ENCODE measurements at regions not wholly inside any gene's neighbourhood (a gene's known extent, or its start where the extent isn't known, plus 50 kb on each side); places are given as distances from the start of the nearest gene placed in this dataset.

DNA sequence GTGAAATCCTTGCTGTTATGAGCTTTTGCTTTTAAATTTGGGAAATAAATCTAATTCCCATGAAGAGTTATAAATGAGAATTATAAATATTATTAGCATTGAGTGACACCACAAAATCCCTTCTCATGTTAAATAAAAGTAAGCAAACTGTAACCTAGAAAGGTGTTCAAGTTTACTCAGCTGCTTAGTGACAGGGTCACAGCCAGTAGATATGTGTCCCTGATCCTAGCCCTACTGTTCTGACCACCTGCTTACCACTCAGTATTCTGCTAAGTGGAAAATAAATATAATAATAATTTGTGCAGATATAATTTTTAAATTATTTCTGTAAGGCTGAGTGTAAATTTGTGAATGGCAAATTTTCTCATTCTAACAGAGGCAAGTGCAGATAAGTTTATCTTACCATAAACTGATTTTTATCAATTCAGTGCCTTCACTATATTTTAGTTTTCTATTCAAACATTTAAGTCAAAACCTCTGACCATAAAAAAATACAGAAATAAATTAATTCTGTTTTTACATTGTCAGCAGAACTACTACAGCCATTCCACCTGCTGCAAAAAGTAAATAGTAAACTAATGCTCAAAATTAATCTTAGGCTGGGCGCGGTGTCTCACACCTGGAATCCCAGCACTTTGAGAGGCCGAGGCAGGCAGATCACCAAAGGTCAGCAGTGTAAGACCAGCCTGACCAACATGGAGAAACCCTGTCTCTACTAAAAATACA is 118.2 kb downstream of the TENT5A start:
- no peak for TF ChIP-seq POU2F2 (IDR thresholded peaks at IDR 0.05; ENCODE audit: low read depth, low read length)
- TF ChIP-seq POLR2AphosphoS5 (IDR thresholded peaks at IDR 0.05; ENCODE audit: low read depth, low read length): no peak
- no peak for TF ChIP-seq SPI1 (IDR thresholded peaks at IDR 0.05; ENCODE audit: low read depth, low read length)
- no peak for TF ChIP-seq TAF1 (IDR thresholded peaks at IDR 0.05; ENCODE audit: low read depth, low read length)
- no peak for TF ChIP-seq POLR2A (IDR thresholded peaks at IDR 0.05; ENCODE audit: low read depth, low read length)
- no peak for TF ChIP-seq PAX5 (IDR thresholded peaks at IDR 0.05; ENCODE audit: insufficient read depth, low read length, severe bottlenecking)
- no peak for FAIRE-seq
- no peak for DNase-seq (ENCODE audit: insufficient read length, low spot score)

DNA sequence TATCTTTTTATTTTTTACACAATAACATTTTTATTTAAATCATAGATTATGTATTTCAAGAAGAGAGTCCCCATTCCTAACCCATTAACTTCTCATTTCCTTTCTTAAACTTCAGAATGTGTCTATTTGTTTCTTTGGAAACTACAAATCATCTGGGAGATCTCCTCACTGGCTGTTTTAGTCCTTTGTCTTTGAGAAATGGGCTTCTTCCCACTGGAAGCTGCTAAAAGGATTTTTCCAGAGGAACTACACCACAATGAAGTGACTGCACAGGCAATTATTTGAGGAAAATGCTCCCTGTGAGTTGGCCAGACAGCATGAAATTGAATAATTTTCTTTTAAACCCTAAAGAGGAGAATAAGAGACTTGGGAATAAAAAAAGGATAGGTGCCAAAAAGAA is 119.1 kb downstream of the TENT5A start:
- DNase-seq (ENCODE audit: insufficient read length, low spot score): no peak
- TF ChIP-seq PAX5 (IDR thresholded peaks at IDR 0.05; ENCODE audit: insufficient read depth, low read length, severe bottlenecking) (no peak), POLR2A (IDR thresholded peaks at IDR 0.05; ENCODE audit: low read depth, low read length) (no peak), POU2F2 (IDR thresholded peaks at IDR 0.05; ENCODE audit: low read depth, low read length) (no peak), TAF1 (IDR thresholded peaks at IDR 0.05; ENCODE audit: low read depth, low read length) (no peak), SPI1 (IDR thresholded peaks at IDR 0.05; ENCODE audit: low read depth, low read length) (no peak), POLR2AphosphoS5 (IDR thresholded peaks at IDR 0.05; ENCODE audit: low read depth, low read length) (no peak)
- no peak for FAIRE-seq

DNA sequence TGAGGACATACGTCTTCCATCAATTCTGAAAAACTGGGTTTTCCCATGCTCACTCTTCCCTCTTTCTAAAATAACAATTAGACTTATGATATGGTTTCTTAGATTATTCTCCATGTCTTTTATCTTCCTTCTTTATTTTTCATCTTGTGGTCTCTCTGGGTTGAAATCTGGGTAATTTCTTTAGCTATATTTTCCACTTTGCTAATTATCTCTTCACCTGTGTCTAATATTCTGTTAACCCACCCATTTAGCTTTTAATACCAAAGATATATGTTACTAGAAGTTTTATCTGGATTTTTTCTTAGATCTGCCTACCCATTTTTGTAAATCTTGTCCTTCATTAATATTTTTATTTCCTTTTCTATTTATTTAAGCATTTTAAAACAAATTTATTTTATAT is 121.8 kb downstream of the TENT5A start:
- no peak for FAIRE-seq
- DNase-seq (ENCODE audit: insufficient read length, low spot score): no peak
- TF ChIP-seq SPI1 (IDR thresholded peaks at IDR 0.05; ENCODE audit: low read depth, low read length) (no peak), PAX5 (IDR thresholded peaks at IDR 0.05; ENCODE audit: insufficient read depth, low read length, severe bottlenecking) (no peak), POLR2AphosphoS5 (IDR thresholded peaks at IDR 0.05; ENCODE audit: low read depth, low read length) (no peak), POU2F2 (IDR thresholded peaks at IDR 0.05; ENCODE audit: low read depth, low read length) (no peak), POLR2A (IDR thresholded peaks at IDR 0.05; ENCODE audit: low read depth, low read length) (no peak), TAF1 (IDR thresholded peaks at IDR 0.05; ENCODE audit: low read depth, low read length) (no peak)

DNA sequence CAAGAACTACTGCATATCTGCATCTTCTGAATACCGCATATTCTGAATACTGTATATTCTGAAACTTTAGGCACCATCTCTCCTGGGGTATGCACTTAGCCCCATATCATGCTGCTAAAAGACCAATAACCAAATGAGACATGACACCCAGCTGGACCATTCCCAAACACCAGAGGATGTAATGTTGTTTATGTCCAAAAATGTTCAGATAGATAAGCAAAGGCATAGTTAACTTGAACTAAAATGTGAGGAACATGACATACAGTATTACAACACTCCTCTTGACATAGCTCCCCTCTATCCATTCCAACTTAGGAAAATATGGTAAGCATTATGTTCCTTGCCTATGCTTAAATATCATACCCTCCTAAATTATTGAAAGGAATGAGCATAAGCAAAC is 127.3 kb downstream of the TENT5A start:
- FAIRE-seq: no peak
- no peak for DNase-seq (ENCODE audit: insufficient read length, low spot score)

DNA sequence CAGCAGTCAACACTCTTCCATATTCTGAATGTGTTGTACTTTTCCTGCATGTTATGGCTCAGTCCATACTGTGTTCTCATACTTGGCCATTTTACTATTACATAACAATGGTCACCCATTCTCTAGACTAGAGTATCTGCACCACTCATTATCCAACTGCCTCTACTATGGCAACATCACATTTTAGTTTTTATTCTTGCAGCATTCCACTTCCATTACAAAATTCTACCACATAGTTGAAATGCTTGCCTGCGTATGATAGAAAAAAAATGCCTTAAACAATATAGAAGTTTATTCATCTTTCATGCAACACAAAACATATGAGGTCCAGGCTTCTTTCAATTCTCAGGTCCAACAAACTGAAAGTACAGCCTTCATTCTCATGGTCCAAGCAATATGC is 128.0 kb downstream of the TENT5A start:
- FAIRE-seq: no peak
- no peak for DNase-seq (ENCODE audit: insufficient read length, low spot score)
- no peak for TF ChIP-seq POLR2A (IDR thresholded peaks at IDR 0.05; ENCODE audit: low read depth, low read length)

More for the DNA sequence above, 127.3 kb downstream of the TENT5A start:
- TF ChIP-seq POU2F2 (IDR thresholded peaks at IDR 0.05; ENCODE audit: low read depth, low read length): no peak
- no peak for TF ChIP-seq PAX5 (IDR thresholded peaks at IDR 0.05; ENCODE audit: insufficient read depth, low read length, severe bottlenecking)
- TF ChIP-seq TAF1 (IDR thresholded peaks at IDR 0.05; ENCODE audit: low read depth, low read length): no peak
- no peak for TF ChIP-seq SPI1 (IDR thresholded peaks at IDR 0.05; ENCODE audit: low read depth, low read length)
- TF ChIP-seq POLR2A (IDR thresholded peaks at IDR 0.05; ENCODE audit: low read depth, low read length): no peak

DNA sequence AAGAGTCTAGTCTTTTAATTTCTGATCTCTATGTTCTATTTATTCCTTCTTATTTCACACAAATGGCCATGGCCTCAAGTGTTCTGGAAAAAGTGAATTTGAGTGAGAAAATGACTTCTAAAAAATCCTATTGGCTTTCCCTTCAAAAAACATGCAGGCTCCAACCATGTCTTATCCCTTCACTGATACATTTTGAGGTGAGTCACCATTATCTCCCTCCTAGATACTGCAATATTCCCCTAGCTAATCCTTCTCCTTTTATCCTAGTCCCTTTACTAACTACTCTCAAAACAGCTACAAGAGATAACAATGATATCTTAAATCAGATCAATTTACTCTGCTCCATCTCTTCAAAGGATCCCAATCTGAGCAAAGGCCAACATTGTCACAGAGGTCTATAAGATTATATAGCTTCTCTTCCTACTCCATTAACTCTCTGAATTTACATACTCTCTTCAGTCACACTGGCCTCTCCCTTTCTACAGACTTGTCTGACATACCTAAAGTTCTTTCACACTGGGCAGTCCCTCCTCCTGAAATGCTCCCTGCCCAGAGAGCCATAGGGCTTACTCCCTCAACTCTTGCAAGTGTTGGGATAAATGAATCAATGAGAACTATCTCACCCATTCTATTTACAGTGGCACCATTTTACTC is 129.2 kb downstream of the TENT5A start:
- DNase-seq (ENCODE audit: insufficient read length, low spot score) (no peak), FAIRE-seq (no peak)
- no peak for TF ChIP-seq POU2F2 (IDR thresholded peaks at IDR 0.05; ENCODE audit: low read depth, low read length)
- no peak for TF ChIP-seq POLR2A (IDR thresholded peaks at IDR 0.05; ENCODE audit: low read depth, low read length)
- no peak for TF ChIP-seq POLR2AphosphoS5 (IDR thresholded peaks at IDR 0.05; ENCODE audit: low read depth, low read length)
- no peak for TF ChIP-seq TAF1 (IDR thresholded peaks at IDR 0.05; ENCODE audit: low read depth, low read length)
- TF ChIP-seq PAX5 (IDR thresholded peaks at IDR 0.05; ENCODE audit: insufficient read depth, low read length, severe bottlenecking): no peak
- no peak for TF ChIP-seq SPI1 (IDR thresholded peaks at IDR 0.05; ENCODE audit: low read depth, low read length)

DNA sequence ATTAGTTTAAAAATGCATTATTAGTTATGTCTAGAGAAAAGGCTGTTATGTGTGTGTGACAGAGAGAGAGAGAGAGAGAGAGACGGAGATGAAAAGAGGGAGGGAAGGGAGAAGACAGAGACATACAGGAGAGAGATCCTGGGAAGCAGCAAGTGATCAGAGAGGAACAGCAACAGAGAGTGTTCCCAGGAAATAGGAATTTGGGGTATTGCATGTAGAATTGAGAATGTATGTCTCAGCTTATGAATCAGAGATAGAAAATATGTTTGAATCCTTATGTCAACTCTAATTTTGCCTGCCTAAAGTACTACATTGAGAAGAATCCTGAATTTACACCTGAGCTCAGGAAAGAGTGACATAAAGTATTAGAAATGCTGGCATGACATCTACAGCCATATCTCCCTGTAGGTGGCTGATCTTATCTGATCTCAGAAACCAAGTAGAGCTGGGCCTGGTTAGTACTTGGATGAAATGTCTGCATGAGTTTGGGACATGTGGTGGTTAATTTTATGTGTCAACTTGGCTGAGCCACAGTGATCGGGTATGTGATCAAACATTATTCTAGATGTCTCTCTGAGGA is 130.6 kb downstream of the TENT5A start:
- FAIRE-seq (no peak), DNase-seq (ENCODE audit: insufficient read length, low spot score) (no peak)
- TF ChIP-seq PAX5 (IDR thresholded peaks at IDR 0.05; ENCODE audit: insufficient read depth, low read length, severe bottlenecking): no peak
- no peak for TF ChIP-seq POLR2AphosphoS5 (IDR thresholded peaks at IDR 0.05; ENCODE audit: low read depth, low read length)
- no peak for TF ChIP-seq TAF1 (IDR thresholded peaks at IDR 0.05; ENCODE audit: low read depth, low read length)
- no peak for TF ChIP-seq POLR2A (IDR thresholded peaks at IDR 0.05; ENCODE audit: low read depth, low read length)
- no peak for TF ChIP-seq SPI1 (IDR thresholded peaks at IDR 0.05; ENCODE audit: low read depth, low read length)
- no peak for TF ChIP-seq POU2F2 (IDR thresholded peaks at IDR 0.05; ENCODE audit: low read depth, low read length)

DNA sequence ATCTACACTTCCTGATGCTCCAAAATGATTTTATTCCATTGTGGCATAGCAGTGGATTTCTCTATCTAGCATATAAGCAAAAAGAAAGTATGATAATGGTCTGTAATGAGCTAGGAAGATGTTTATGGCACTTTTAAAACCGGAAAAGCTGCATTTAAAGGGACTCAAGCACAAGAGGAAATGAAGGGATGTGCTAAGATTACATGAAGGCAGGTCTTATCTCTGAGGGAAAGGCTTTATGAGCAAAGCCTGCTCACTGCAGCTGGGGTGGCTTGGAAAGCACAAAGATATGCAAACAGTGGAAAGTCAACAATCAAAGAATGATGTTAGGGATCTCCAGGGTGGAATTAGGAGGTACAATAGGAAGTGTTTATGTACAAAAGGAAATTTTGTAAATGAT is 138.2 kb downstream of the TENT5A start:
- no peak for DNase-seq (ENCODE audit: insufficient read length, low spot score)
- no peak for TF ChIP-seq POU2F2 (IDR thresholded peaks at IDR 0.05; ENCODE audit: low read depth, low read length)
- TF ChIP-seq POLR2A (IDR thresholded peaks at IDR 0.05; ENCODE audit: low read depth, low read length): no peak
- TF ChIP-seq SPI1 (IDR thresholded peaks at IDR 0.05; ENCODE audit: low read depth, low read length): no peak
- TF ChIP-seq POLR2AphosphoS5 (IDR thresholded peaks at IDR 0.05; ENCODE audit: low read depth, low read length): no peak
- no peak for TF ChIP-seq PAX5 (IDR thresholded peaks at IDR 0.05; ENCODE audit: insufficient read depth, low read length, severe bottlenecking)
- TF ChIP-seq TAF1 (IDR thresholded peaks at IDR 0.05; ENCODE audit: low read depth, low read length): no peak
- no peak for FAIRE-seq

DNA sequence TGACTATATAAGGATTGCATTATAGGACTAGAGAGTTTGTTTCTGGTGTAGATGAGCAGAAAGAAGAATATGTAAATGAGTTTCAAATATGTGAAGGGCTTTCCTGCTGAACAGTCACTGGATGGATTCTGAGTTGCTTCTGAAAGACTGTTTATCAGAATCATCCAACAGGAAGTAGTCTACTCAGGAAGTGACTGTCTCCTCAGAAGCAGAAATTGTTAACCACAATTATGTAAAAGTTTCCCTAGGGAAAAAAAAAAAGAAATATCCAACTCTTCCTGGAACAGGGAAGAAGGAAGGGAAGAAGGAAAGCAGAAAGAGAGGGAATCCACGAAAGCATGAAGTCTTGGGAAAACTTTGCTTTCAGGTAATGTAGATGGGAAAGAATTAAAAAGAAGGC is 138.9 kb downstream of the TENT5A start:
- FAIRE-seq (no peak), DNase-seq (ENCODE audit: insufficient read length, low spot score) (no peak)
- no peak for TF ChIP-seq PAX5 (IDR thresholded peaks at IDR 0.05; ENCODE audit: insufficient read depth, low read length, severe bottlenecking)
- TF ChIP-seq TAF1 (IDR thresholded peaks at IDR 0.05; ENCODE audit: low read depth, low read length): no peak
- TF ChIP-seq SPI1 (IDR thresholded peaks at IDR 0.05; ENCODE audit: low read depth, low read length): no peak
- TF ChIP-seq POLR2AphosphoS5 (IDR thresholded peaks at IDR 0.05; ENCODE audit: low read depth, low read length): no peak
- no peak for TF ChIP-seq POLR2A (IDR thresholded peaks at IDR 0.05; ENCODE audit: low read depth, low read length)
- TF ChIP-seq POU2F2 (IDR thresholded peaks at IDR 0.05; ENCODE audit: low read depth, low read length): no peak

Data from GM12891 (cell line).